HG02623 (cell line): ENCODE measurements at regions not wholly inside any gene's neighbourhood (a gene's known extent, or its start where the extent isn't known, plus 50 kb on each side); places are given as distances from the start of the nearest gene placed in this dataset.
"Not testable (repeated sequence)": the region's sequence is repeated elsewhere in the genome, so short reads cannot be mapped to it uniquely, and the experiment has no call there.

ENCODE experiments used
- ATAC-seq: cut with Tn5 transposase; IDR thresholded peaks from one replicate; pipeline ENCODE4 v1.9.1; 2021; ENCODE audit warnings: moderate library complexity; ENCODE audit not compliant: unreplicated experiment

DNA sequence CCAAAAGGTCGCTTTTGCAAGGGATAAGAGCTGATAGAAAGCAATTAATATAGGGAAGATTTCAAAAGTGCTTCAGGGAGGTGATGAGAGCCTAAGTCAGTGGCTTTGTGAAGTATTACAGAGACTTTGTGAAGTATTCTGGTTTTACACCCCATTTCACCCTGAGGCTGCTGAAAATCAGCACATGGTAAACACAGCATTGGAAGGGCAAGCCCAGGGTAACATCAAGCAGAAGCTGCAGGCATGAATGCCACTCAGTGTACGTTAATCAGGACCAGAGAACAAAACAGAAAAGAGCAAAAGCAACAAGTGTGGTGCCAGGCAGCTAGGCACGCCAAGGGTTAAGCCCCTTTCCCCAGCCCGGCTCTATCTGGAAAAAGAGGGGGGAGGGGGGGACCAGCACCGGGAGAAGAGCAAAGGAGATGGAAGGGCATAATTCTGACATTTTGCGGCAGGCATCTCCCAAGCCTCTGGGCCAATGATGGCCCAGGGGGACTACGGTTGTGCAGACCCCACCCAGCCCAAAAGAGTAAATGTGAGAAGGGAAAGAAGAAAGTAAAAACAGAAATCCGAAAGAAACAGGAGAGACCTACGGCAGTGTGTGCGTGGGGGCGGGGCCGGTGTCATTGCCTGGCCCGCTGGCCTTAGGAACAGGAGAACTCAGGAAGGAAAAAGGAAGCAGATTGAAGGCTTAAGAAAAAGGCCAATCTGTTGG lies 58.9 kb downstream of the DHRS2 start:
- no peak for ATAC-seq

DNA sequence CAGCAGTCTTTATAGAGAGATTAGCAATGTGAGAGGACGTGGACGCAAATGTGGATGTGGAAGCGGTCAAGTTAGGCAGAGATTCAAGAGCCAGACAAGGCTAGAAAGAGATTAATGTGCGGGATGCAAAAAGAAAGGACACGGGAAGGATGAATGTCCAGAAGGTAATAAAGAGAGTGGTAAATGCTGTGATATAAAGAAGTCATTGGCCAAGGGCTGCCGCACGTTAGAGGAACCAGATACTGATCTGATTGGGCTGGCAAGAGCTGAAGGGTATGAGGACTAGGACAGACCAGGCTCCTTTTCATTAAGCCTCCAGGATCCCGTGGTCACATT lies 59.5 kb downstream of the DHRS2 start:
- no peak for ATAC-seq

DNA sequence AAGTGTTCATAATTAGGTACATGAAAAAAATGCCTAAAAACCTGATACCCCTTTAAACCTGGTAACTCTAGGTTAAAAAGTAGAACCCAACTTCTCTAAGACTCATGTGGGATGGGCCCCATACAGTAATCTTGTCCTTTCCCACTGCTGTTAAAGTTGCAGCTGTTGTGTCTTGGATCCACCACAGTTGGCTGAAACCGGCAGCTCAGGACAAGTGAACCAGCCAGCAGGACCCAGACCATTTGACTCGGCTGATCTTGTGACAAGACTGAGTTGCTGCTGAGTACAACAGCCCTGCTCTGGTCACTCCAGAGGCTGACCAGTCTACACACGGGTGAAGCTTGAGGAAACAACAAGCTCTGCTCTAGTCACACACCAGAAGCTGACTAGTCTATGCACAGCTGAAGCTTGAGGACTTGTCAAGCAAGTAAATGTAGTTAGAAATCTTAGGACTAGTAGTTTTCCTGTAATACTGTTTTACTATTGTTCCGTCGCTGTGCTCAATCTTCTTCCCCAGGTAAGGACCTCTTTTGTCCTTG lies 60.6 kb downstream of the DHRS2 start:
- no peak for ATAC-seq

DNA sequence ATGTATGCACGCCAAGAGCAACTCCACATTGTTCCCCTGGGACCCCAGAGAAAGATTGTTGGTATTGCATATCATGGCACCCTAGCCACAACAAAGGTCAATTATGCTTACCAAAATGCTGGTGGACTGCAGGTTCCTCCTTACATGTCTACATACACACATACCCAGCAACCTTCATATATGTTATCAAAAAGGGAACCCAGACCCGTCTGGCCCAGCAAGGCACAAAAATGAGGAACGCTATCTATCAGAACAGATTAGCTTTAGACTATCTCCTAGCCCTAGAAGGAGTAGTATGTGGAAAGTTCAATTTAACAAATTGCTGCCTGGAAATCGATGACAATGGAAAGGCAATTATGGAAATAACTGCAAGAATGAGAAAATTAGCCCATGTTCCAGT lies 61.5 kb downstream of the DHRS2 start:
- no peak for ATAC-seq

DNA sequence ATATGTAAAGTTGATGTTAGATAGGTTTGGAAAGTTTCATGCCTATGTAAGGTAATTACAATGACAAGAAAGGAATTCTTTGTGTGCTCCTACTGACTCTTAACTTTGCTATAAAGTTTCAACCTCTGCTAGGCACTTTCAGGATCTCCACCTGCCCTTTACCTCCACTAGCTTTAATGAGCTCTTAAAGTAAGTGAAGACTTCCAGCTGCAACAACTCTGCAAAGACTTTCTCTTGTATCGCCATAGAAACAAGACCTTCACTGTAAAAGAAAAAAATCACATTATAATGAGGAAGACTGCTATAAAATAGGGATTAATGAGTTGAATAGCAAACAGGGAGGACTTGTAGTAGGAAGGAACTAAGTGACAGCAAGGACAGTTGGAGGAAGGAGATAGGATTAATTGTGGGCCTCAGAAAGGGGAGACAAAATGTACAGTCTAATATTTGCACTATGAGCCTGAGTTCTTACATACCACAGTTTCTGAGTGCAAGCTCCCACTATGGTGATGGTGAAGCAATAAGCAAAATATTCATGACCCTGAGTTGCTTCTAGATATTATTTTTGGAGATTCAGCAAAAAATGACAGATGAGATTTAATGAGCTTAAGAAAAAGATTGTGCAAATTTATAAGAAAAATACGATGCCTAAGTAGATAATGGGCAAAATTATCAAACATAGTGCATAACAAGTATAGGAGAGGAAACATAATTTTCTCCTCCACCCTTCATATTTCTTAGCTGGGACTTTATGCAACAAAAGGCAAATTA lies 66.7 kb downstream of the DHRS2 start:
- ATAC-seq = no peak

DNA sequence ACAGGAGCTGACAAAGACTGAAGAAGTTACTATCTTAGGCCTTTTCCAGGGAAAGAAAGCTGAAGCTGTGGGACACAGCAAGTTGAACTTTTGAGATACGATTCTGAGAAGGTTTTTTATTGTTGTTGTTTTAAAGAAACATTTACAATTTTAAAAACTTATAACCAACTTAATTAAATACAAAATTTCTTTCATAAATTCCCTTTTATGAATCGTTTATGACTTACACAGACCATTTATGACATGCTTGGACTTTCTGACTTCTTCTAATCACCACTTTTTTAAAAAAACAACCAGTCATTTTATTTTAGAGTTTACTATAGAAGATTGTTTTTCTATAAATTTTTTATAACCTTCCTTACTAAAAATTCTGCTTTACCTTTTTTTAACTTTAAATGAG lies 68.7 kb downstream of the DHRS2 start:
- ATAC-seq = no peak

DNA sequence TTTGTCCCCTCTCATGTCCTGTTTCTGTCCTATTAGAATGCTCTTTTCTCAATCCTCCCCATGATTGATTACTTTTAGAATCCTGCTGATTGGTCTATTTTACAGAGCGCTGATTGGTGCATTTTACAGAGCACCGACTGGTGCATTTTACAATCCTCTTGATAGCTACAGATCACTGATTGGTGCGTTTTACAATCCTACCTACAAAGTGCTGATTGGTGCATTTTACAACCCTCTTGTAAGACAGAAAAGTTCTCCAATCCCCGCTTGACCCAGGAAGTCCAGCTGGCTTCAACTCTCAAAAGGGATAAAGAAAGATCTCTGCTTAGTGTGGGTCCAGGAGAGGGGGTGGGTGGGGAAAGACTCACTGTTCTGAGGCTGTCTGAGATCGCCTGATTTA lies 71.3 kb downstream of the DHRS2 start:
- no peak for ATAC-seq

DNA sequence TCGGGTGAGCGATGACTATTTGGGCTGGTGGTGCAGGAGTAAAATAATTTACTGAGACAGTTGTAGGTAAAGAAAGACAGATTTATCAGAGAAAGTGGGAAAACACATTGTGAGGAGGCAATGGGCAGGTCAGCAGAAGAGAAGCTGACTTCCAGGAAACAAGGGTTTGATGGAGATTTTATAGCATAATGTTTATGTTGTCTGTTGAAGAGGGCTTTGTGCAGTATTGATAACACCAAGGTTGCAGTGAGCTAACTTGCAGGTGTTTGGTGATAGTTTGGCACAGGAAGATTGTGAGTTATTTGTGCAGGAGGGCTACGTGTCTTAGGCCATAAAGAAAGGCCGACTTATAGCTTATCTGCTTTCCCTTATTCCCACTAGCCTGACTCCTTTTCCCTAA lies 72.2 kb downstream of the DHRS2 start:
- ATAC-seq = no peak

DNA sequence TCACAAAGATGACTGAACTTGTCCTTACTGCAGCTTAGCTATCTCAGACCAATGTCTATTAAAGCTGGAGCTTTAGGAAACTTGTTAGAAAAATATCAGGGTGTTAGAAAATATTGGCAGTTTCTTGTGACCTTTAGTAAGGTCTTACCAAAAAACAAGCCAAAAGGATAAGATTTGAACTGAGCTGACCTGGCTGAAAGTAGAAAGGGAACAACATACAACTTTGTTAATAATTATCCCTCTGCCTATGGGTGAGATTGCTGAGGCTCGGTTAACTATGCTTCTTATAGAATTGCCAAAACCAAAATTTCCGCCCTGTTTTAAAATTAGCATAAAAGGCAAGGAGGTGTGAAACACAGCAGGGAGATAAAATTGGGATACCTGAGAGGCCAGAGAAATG lies 73.8 kb downstream of the DHRS2 start:
- ATAC-seq = no peak

DNA sequence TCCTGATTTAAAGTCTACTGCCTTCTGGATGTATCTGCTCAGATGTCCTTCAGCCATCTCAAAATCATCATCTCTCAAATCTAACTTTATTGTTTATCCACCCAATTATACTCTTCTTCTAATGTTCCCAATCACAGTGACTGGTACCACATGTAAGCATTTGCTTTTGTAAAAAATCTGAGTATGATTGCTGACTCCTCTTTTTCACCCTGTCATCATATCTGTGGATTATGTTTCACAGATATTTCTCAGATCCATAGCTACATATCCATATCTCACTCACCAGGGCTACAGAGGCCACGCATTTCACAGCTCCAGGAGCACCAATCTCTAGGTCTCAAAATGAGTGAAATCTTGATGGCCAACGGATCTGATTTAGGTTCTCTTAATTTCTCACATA lies 76.1 kb downstream of the DHRS2 start:
- no peak for ATAC-seq

DNA sequence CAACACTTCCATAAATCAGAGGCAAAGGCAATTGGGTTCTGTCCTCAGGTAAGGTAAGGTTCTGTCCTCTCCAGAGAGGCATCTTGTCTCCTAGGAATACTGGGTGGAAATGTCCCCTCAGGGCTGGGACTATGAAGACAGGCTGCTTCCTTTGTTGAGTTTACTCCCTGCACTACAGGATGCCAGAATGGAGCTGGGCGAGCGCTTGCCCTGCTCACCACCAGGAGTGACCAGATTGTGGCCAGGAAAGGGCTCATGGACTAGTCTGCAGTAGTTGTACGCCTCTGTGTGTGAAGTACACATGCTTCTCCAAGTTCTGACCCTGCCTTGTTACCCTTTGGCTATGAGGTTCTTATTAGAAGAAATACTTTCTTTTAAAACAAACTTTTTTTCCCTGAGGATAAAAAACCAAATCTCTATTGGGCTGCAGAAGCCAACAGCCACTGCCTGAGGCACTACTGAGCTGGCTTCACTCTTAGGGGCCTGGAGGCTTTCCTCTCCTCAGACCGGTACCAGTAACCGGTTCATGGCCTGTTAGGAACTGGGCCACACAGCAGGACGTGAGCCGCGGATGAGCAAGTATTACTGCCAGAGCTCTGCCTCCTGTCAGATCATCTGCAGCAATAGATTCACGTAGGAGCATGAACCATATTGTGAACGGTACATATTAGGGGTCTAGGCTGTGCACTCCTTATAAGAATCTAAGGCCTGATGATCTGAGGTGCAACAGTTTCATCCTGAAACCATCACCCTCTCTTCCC lies 83.2 kb downstream of the DHRS2 start:
- no peak for ATAC-seq

DNA sequence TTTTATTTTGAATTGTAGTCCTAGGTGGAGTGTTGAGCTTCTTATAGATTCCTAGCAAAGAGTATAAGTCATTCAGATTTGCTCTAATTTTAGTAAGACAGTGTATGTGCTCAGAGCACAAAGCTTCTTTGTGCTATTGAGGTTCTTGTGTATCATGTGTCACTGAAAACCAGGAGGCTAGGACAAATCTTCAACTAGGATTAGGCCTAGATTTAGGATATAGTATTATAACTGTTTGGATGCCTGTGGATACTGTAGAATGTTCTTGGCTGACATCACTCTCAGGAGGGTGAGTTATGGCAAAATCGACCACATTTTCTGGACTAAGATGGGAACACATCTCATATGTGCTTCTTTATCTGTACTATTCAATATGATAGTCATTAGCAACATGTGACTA lies 86.5 kb downstream of the DHRS2 start:
- no peak for ATAC-seq

DNA sequence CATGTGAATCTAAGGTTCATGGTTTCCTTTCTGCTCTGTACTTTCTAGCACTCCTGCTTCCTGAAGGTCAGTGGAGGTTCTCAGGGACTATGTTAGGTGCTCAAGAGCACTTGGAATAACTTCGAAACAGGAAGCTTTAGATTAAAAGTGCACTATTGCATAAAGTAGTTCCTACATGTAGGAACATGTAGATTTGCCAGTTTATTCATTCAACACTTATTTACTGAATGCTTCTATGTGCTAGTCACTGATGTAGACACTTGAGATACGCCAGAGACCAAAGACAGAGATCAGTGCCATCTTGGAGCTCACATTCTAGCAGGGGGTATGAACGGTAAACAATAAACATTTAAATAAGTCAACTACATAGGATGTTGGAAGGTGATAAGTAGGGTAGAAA lies 87.7 kb downstream of the DHRS2 start:
- no peak for ATAC-seq

DNA sequence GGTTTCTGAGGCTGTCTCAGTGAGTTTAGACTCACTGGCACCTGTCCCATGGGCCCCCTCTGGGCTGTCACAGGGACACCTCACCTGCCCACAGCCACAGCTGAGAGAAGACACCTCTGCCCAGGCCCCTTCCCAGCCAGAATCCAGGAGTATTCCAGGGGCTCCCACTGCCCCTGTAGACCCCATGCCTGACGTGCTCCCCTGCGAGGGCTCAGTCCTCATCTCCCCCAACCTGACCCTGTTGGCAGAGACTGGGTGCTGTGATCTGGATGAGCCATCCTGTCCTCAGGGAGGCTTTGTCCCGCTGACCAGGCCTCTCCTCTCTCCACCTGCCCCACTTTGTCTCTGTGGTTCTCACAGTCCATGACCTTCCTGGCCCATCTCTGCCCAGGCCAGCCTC lies 89.4 kb downstream of the DHRS2 start:
- no peak for ATAC-seq

DNA sequence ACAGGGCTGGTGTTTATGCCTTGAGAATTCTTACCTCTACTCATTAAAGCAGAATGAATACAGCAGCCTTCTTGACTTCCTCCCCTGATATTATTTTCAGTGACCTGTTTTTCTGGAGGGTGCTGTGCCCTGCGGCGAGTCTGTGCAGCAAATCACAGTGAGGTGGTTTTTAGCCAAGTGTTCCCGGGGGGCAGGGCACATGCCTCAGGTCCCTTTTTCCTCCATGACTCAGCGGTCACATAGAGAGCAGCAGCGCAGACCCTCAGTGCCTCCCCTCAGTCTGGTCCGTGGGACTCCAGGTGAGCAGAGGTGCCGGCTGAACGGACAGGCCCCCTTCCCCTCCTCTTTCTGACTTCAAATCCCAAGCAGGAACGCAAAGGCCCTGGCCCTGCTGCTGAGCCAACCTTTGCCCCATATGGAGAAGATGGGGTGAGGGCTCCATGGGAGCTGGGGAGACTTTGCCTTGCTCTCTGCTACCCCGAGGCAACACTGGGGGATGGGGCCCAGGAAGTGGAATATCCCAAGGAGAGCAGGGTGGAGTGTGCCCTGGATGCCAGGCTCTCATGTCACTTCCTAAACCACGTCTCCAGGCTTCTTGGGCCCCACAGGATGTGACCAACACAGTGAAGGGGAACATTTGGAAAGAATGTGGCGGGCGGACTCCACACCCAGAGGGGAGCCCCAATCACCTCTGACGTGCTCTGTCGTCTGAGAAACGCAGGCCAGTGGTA lies 90.0 kb downstream of the DHRS2 start:
- no peak for ATAC-seq

DNA sequence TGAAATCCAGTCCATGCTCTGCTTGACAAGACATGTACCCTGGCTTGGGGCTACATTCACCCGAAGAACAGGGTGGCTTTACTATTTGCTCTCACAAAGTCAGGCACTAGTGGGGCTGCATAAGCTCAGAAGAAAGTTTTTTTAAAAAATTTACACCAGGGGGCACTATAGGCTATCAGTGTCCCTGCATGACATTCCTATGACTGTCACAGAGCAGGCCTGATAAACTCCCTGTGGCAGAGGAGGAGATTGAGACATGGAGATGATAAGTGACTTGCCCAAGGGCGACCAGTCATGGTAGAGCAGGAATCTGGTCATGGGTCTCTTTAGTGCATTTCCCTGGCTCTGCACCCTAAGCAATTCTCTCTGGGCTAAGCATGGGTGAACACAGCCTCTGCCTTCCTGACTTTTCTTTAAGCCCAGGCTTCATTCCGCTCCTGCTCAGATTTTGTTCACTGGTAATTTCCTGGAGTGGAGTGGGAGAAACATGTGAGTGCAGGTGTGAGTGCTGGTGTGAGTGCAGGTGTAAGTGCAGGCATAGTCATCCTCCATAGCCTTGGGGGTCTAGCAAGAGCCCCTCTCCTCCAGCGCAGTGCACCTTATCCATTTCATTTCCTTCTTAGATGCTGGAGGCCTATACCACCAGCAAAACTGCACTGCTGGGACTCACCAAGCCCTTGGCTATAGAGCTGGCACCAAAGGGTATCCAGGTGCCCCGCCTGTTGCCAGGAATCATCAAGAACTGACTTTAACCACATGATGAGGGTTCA lies 91.6 kb downstream of the DHRS2 start:
- ATAC-seq = no peak

DNA sequence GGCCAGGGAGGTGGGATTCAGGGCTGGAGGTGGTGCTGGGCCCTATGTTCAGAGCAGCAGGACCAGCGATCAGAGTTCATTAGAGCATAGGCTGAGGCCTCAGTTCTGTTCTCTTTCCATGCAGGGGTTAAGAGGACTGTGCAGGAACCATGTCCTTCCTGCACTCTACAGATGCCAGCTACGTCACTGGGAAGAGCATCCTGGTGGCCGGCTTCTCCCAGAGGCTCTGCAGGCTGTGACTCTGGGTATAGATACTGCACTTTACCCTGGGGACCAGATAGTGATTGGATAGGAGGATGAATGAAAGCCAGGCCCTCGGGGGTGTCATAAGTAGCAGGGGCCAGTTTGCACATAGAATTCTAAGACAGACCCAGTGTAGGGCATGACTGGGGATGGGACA lies 92.6 kb downstream of the DHRS2 start:
- no peak for ATAC-seq

DNA sequence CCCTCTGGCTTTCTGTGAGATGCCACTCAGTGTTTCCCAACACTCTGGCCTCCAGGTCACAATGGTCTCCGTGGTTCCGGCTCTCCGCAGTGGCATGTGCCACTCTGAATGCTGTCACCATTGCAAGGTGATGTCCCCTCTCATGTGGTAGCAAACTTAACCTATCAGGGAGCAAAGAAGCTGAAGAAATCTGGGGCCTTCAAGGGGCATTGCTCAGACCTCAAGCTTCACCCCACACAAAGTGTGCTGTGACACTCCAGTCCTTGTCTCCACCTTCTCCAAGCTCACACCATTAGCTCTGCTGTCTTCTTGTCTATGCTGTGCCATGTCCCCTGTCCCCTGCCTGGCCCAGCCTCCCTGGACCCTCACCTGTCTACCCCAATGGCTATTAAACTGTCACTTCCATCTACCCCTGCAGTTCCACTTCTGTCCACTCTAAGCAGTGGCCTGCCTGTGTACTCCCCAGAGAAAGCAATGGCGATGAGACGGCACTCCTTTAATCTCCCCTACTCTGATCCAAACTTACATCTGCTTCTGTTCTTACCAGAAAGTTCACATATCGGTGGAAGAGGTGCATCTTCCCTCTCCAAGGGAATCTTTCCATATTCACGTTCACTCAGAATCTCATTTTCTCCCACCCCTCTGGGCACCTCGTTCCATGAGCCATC lies 93.7 kb downstream of the DHRS2 start:
- no peak for ATAC-seq

DNA sequence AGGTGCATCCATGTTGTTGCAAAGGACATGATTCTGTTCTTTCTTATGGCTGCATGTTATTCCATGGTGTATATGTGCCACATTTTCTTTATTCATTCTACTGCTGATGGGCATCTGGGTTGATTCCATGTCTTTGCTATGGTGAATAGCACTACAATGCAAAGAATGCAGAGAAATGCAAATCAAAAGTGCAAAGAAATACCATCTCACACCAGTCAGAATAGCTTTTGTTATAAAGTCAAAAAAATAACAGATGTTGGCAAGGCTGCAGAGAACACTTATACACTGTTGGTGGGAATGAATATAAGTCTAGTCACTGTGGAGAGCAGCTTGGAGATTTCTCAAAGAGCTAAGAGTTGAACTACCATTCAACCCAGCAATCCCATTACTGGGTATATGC lies 99.2 kb downstream of the DHRS2 start:
- no peak for ATAC-seq

DNA sequence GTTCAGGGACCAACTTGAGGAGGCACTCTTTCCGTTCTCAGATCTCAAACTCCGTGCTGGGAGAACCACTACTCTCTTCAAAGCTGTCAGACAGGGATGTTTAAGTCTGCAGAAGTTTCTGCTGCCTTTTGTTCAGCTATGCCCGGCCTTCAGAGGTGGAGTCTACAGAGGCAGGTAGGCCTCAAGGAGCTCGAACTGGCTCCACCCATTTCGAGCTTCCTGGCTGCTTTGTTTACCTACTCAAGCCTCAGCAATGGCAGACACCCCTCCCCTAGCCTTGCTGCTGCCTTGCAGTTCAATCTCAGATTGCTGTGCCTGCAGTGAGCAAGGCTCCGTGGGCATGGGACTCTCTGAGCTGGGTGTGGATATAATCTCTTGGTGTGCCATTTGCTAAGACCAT lies 108.2 kb downstream of the DHRS2 start:
- not testable (repeated sequence) for ATAC-seq
